Activated T-cell treated with anti-CD3 and anti-CD28 coated beads, Interleukin-2, amount 50 U/mL, for 1 hour (primary cell): ENCODE measurements at regions not wholly inside any gene's neighbourhood (a gene's known extent, or its start where the extent isn't known, plus 50 kb on each side); places are given as distances from the start of the nearest gene placed in this dataset.

ENCODE experiments used
- DNase-seq: peaks from one replicate; pipeline ENCODE4 v3.0.0-alpha.2; 2020

DNA sequence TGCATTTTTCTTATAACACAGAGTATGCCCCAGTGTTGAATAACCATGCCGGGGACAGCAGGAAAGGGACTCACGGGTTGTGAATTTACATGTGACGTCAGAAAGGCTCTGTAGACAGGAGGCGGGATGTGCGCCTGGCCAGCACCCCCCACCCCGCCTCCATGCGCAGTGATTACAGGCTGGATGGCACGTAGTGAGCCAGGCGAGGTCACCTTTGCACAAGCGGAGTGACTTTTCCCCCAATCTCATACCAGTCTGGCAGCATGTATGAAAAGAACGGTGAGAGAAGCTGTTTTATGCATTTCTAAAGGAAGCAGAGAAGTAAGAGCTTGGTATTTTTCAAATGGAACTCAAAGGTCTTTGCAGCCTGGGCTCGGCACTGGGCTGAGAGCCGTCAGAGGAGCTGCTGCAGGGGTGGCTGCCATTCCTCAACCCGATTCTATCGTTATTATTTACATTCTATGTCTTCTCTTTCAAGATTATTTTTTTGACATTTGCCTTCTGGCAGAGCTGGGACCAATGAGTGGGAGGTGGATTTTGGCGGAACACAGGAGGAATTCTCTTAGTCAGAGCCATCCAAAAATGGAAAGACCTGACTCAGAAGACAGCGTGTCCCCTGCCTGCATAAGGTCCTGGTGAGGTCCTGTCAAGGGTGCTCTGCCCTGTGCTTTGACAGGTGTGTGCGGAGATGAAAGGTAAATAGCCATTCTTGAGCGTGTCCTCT lies 115.6 kb upstream of the SLC45A1 start:
- no peak for DNase-seq

DNA sequence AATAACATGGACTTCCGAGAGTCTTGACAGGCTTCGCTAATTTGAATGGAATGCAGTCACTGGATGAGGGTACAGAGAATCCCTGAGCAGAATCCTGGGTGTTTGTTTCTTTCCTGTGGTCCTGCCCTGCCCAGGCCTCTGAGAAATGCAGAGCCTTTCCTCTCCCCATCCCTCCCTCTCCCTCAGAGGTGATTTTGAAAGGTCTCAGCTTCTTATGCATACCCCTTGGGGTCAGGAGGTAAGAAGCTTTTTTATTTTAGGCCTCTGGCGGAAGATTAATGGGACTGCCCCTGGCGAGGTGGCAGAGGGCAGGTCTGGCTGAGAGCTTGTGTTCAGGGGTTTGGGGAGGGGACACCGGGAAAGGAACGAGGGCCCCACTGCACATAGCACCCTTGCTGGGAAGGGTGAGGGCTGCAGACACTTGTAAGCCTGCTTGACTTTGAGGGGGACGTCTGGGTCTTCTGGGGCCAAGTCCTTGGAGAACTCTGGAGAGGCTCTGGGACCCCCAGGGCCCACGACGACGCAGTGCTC lies 116.5 kb upstream of the SLC45A1 start:
- no peak for DNase-seq

DNA sequence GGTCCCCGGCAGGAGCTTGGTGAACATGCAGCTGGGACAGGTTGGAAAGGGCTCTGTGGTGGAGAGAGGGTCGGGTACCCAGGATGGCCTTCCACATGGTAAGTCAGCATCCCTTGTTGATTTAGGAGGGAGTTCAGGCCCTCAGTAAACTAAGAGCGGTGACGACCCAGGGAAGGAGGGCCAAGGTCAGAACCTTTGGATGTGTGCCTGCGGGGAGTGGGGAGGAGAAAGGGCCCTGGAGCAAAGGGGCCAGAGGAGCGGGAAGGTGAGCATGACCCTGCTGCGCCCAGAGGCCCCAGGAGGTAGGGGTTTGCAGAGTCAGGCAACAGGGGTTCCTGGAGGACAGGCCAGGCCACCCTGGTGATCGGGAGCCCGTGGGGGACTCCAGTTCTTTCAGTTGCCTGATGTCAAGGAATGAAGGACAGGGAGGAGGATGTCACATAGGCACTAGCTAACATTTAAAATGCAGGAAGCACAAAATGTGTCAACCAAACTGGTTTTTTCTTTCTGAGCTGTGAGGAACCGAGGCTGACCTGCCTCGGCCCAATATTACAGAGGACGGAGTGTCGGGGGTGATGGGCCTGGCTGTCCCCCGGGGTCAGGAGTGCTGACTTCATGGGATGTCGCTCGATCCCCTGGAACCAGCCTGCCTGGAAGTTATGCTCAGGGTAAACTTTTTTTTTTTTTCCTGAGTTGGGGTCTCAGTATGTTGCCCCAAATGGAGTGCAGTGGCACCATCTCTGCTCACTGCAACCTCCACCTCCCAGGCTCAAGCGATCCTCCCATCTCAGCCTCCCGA lies 117.4 kb upstream of the SLC45A1 start:
- DNase-seq: no peak

DNA sequence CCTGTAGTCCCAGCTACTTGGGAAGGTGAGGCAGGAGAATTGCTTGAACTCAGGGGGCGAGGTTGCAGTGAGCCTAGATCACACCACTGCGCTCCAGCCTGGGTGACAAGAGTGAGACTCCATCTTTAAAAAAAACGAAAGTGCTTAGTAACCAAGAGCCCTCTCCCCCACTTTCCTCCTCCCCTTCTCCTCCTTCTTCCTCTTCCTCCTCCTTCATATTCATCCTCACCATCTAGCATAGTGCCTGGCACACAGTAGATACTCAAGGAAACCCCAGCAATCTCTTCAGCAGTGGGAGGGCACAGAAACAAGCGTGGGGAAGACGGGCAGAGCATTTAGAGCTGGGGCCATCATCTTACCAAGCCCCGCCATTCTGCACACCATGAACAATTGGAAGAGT lies 119.4 kb upstream of the SLC45A1 start:
- DNase-seq: no peak

DNA sequence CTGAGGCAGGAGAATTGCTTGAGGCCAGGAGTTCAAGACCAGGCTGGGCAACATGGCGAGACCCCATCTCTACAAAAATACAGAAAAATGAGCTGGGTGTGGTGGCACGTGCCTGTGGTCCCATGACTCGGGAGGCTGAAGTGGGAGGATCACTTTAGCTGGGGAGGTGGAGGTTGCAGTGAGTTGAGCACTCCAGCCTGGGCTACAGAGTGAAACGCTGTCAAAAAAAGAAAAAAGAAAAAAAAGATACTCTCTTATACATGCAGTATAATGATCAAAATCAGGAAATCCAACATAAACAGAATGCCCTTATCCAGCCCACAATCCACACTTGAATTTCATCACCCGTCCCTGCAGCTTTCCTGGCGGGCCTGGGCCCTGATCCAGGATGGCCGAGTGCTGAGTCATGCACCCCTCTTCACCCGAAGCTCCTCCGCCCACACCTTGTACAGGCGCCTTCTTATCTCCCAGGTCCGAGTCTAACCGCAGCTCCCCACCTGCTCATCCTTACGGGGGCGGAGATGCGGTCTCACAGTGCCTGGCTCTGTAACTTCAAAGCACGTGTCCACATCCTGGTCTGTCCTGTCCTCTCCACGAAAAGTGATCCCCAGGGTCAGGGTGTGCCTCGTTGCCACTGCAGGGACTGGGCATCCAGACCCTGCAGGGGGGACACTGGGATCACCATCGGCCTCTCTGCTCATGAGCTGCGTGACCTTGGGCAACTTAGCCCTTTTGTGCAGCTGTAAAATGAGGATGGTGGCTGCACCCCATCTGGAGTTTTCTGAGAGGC lies 120.2 kb upstream of the SLC45A1 start:
- DNase-seq: no peak

DNA sequence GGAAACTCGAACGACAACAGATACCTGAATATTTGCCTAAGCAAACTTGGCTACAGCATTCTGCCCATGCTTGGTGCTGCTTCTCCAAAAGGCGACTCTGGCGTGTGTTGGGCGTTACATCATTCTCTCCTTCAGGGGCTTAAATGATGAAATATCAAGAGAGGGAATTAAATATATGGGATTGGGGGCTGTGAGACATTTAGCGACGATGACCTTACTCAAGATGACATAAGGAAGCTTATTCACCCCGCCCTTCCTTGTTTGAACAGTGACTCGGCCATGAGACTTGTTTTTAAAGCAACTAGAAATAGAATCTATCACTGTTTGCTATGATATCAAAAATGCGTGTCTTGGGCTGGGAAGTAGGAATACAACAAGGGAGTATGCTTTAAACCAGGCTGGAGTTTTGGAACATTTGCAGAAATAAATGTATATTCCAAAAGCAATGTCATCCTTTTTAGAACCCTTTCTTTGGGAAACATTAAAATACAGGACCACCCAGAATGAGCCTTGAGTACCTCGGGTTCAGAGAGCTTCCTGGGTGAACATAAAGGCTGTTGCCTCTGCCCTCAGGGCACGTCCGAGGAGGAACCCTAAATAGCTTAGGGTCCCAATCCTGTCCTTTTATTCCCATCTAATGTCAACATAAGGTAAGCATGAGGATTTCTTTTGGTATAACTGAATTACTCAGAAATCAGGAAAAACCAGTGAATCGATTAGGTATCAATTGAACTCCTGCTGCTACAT lies 123.3 kb upstream of the SLC45A1 start:
- no peak for DNase-seq

DNA sequence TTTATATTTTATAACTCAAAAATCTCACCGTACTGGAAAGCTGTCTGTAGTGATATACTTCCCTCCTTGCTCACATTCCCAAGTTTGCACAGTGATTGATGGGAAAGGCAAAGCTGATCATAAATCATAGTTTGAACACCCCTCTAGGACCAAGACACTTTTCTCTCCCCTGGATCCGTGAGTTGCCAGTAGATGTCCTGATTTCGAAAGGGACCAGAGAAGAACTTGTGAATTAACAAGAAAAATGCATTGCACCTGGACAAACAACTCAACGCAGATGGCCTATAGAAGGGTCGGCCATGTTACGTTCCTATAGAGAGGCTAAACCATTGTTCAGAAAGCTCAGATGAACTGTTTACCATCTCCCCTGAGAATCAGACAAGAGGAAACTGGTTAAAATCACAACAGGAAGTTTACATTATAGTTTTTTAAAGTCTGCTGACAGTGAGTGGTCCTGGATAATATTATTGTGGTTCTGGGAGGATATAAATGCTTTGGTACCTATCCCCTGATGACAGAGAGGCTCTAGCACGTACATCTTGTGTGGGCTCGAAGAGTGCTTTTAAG lies 124.0 kb upstream of the SLC45A1 start:
- DNase-seq: no peak

DNA sequence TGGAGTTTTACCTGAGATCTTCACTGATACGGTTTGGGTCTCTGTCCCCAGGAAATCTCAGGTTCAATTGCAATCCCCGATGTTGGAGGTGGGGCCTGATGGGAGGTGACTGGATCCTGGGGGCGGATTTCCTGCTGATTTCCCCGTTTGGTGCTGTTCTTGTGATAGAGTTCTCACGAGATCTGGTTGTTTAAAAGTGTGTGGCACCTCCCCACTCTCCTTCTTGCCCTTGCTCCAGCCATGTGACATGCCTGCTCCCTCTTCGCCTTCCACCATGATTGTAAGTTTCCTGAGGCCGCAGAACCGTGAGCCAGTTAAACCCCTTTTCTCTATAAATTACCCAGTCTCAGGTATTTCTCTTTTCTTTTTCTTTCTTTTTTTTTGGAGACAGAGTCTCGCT lies 126.4 kb upstream of the SLC45A1 start:
- no peak for DNase-seq

DNA sequence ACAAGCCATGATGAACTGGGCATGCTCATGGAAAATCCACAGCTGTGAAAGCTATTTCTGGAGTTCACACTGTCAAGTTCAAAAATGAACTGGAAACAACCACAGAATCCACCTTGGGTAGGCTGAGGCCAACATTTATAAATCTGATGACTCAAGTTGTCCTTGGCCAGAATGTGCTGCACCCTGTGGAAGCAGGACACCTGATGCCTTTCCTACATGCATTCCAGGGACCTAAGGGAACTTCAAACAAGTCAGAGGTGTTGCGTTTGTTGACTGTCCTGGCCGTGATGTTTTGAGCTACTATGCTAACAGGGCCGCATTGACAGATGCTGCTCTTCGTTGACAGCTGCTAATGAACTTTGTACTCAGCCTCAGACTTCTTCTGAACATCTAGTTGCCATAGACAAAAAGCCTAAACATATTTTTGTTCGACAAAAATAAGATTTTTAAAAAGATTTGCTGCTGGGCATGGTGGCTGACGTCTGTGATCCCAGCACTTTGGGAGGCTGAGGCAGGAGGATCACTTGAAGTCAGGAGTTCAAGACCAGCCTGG lies 127.9 kb upstream of the SLC45A1 start:
- DNase-seq: no peak

DNA sequence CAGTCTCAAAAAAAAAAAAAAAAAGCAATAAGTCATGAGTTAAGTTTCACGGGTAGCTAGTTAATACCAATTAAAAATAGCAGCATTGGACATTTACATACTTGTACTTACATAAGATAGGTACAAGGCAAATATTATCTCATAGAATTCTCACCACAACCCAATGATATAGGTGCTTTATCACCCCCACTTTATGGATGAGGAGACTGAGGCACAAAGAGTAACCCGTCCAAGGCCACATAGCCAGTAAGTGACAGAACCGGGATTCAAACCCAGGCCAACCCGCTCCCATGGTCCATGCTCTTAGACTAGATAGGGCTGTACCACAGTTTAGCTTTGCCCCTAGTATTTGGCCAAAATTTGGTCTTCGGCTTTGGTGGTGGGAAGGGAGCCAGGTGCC lies 132.5 kb upstream of the SLC45A1 start:
- no peak for DNase-seq

DNA sequence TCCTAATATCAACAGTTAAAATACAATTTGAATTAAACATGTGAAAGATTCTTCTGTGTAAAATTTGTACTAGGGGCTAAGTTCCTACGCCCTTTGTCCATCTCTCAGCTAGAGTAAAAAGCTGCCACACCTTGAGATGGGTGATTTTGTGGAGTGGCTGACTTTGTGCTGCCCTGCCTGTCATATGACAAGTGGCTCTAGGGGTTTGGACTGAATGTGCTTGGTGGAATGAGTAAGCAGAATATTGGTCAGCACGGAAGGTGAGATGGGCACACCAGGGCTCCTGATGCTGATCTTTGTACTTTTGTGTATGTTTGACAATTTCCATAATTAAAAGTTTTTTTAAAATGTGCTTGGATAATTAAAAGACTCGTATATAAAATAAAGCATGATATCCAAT lies 133.6 kb upstream of the SLC45A1 start:
- no peak for DNase-seq

DNA sequence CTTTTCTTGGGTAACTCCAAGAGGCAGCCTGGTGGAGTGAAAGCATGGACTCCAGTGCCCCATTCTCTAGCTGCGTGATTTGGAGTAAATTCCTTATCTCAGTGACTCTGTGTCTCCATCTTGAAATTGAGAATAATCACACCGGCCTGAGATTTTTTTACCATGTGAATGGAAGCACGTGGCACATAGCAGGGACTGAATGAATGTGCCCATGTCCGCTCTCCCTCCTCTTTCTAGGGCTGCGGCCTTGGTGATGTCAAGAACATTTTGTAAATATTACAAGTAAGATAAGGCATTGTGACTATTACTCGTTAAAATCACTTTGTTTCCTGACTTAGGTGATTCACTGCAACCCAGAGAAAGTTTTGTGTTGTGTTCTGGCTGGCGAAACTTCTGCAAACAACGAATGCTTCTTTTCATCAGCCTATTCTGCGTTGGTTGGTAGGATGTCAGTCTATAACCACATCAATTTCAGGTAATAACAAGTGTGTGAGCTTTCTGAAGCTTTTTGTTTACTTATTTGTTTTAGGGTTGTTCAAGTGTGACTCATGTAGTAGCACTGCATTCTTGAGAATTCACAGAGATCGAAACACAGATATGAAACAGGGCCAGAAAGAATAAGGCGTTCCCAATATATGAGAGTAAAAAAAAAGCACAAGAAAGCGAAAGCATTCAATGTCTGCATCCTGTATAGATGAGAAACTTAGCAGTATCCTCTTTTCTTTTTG lies 135.7 kb upstream of the SLC45A1 start:
- no peak for DNase-seq

DNA sequence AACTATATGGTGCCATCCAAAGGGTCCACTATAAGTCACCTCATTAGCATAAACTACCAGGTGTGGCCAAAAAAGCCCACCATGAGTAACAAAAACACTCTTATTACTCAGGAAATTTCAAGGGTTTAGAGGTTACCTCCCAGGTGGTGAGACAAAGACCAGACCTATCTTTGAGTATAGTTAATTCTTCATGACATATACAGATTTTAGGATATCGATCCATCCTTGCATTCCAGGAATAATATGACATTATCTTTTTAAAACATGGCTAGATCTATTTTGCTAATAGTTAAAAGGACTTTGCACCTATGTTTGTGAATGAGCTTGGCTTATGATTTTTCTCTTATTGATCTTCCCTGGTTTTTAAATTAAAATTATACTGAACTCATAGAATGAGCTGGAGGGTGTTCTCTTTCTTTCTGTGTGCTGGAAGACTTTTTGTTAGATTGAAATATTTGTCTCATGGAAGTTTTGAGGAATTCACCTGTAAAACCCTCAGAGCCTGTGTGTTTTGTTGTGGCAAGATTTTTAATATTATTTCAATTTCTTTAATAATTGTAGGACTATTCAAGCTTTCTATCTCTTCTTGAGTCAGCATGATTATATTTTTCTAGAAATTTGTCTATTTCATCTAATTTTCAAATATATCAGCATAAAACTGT lies 138.7 kb upstream of the SLC45A1 start:
- no peak for DNase-seq

DNA sequence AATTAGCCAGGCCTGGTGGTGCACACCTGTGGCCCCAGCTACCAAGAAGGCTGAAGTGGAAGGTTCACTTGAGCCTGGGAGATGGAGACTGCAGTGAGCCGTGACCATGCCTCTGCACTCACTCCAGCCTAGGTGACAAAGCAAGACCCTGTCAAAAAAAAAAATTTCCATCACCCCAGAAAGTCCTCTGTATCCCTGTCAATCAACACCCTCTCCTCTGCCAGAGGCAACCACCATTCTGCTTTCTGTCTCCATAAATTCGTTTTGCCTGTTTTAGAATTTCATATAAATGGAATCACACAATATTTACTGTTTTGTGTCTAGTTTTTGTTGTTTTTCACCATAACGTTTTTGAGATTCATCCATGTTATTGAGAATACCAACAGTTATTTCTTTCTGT lies 141.6 kb upstream of the SLC45A1 start:
- no peak for DNase-seq

DNA sequence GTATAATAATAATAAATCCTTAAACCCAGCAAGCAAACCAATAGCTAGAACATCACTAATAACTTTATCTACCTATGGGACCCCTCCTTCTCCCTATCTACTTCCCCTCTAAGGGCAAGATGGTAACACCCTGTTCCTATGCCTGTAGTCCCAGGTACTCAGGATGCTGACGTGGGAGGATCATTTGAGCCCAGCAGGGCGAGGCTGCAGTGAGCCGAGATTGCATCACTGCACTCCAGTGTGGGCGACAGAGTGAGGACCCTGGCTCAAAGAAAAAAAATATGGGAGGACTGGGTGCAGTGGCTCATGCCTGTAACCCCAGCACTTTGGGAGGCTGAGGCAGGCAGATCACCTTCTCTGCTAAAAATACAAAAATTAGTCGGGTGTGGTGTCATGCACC lies 143.1 kb upstream of the SLC45A1 start:
- DNase-seq: no peak

DNA sequence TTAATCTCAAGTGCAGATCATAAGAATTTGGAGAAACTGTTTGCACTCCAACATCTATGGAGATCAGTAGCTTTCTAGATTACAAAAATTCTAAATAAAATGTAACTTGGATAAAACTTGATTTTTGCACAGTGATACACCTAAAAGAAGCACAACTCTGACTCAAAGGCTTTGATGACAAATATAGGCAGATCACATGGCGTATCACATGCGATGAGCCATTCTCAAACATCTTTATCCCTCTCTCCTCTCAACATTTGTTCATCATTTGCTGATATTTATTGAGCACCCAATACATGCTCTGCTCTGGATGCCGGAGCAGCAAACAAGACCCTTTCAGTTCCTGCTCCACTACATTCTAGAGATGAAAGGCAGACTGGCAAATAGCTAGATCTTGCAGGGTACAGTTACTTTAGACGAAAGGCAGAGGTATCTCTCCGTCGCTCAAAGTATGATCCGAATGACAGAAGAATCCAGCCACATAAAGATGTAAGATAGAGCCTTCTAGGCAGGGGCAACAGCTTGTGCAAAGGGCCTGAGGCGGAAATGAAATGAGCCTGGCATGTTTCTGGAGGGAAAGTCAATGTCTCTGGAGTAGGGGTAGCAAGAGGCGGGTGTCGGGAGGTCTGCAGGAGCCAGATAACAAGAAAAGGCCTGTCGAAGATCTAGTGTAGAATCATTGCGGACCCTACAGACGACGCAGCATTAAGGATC lies 145.8 kb upstream of the ERRFI1 start:
- DNase-seq: no peak

DNA sequence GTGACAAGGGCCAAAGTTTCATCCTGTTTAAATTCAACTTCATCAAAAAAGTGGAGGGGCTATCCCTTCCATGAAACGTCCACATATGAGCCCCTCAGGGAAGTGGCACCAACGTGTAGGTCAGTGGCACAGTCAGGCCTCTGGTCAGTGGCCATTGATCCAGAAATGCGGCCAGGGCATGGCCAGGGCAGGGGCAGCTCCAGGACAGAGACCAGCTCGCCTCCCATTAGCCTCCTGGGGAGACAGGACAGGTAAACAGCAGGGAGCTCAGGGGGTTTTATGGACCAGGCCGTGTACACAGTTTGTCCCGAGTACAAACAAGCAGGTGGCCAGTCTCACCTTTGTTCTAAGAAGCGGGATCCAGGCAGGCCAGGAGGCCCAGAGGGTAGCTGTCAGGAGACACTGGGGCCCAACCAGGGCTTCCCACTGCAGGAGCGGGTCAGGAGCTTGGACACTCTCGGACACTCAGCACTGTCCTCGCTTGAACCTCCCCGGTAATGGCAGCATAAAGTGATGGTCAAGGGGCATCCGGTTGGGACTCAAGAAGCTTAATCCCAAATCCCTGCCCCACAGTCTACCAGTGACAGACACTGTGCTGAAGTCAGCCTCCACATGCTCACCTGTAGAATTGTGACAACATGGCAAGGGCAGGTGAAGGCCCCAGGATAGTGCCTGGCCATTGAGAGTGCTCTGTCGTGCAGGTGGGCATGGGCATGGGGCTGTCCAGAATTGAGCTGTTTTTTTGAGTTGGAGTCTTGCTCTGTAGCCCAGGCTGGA lies 144.1 kb upstream of the ERRFI1 start:
- no peak for DNase-seq

DNA sequence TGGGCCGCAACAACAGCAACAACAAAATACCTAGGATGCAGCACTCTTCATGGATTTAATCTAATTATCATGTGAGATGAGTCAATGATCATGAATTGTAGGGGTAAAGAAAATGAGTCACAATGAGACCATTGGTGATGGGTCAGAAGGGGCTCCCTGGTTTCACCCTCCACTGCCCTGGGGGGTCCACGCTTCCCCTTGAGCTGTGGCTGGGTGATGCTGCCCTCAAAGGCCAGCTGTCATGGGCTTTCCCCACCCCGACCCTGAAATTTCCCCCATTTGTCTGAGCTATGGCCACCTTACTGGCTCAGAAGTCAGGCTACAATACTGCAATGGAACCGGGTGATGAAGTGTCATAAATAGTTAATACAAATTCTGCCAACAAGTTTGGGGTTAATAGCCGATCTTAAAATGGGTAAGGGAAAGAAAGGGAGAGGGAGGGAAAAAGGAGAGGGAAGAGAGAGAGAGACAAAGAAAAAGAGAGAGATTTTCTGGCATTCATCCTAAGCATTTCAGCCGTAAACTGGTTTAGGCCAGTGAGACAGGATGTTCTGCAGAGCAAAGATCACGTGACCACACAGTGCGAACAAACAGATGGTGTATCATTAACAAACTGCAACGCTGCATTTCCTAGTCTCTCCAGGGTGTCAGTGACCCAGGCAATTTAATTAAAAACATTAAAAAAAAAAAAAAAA lies 143.4 kb upstream of the ERRFI1 start:
- no peak for DNase-seq

DNA sequence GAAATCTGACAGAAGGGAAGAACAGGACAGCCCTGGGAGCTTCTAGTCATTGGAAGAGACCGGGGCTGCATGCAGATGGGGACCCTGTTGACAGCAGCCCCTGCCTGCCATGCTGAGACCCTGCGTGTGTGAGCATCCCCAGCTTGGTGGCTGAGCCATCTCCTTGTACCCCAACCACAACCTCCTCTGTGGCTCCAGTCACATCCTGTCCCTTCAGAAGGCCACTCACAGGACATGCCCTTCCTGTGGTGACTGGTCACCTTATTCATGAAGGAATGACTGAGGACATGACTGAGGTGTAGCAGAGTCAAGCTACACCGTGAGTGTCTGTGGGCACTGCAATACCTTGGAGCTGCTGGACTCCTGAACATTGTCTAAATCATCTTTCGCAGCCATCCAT lies 141.8 kb upstream of the ERRFI1 start:
- DNase-seq: no peak
